Fibroblast of skin of right quadriceps (primary cell): ENCODE measurements at regions not wholly inside any gene's neighbourhood (a gene's known extent, or its start where the extent isn't known, plus 50 kb on each side); places are given as distances from the start of the nearest gene placed in this dataset.

Source experiments
- DNase-seq: peaks from one replicate; pipeline ENCODE4 v3.0.0-alpha.2; 2013

DNA sequence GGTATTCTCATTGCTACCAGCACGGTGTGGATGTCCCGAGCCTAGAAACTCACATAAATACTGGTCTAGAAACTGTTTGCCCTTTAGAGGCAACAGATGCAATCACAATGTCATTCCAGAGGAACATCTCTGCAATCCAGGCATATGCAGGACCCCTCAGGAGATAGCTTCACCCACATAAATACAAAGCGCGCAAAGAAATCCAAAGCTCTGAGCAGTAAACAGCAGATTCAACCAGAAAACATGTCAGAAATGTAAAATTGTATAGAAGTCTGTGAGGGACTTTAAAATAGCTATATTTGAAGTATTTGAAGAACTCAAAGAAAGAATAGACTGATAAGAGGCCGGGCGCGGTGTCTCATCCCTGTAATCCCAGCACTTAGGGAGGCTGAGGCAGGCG lies 291.7 kb downstream of the FAM43A start:
- no peak for DNase-seq

DNA sequence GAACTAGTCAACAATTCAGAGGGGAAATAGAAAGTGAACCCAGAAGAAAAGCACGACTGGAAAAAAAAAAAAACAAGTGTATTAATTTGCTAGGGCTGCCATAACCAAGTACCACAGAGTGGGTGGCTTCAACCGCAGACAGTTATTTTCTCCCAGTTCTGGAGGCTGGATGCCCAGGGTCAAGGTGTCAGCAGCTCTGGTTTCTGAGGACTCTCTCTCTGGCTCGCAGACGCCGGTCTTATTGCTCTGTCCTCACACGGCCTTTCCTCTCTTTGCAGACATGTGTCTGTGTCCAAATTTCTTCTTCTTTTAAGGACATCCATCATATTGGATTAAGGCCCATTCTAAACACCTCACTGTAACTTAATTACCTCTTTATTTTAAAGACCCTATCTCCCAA lies 291.8 kb downstream of the XXYLT1 start:
- DNase-seq, result no peak

DNA sequence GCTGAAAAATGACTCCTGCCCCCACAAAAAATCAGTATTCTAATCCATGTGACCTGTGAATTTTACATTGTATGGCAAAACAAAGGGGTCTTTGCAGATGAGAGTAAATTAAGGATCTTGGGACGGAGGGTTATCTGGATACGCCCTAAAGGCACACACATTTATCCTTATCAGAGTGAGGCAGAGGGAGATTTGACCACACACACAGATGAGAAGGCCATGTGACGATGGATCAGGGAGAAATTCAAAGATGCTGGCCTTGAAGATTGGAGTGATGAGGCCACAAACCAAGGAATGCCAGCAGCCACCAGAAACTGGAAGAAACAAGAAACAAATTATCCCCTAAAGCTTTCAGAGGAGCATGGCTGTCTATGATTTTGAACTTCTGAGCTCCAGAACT lies 288.5 kb downstream of the XXYLT1 start:
- no peak for DNase-seq

DNA sequence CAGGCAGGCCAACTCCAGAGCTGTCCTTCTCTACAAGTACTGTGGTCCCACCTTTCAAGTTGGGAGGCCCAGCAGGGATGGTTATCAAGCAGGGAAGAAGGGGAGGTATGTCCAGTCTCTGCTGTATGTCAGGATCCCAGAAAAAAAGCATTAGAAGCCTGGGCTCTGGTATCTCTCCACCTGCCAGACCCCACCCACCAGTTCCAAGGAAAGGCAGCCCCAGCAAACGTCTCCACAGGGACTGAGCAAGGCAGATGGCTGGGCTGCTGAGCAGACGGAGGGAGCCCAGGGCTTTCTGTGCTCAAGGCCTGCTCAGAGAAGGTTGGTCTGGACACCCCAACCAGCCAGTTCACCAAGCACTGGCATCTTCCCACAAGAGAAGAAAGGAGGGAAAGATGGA lies 287.8 kb downstream of the XXYLT1 start:
- DNase-seq, result no peak

DNA sequence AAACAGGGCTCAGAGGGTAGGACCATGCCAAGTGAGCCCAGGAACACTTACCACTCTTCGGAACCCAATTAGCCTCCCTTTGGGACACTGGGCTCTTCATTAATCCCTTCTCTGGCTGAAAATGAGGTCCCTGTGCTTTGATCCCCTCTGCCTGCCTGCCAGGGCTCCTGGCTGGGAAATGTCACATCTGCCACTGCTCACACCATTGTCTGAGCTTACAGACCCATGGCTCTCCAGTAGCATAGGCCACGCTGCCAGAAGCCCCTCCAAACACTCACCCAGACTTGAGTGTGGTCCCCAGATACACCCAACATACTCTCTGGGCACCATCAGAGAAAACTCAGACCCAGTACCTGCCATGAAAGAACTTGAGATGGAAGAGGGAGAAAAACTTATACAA lies 287.3 kb downstream of the XXYLT1 start:
- no peak for DNase-seq

DNA sequence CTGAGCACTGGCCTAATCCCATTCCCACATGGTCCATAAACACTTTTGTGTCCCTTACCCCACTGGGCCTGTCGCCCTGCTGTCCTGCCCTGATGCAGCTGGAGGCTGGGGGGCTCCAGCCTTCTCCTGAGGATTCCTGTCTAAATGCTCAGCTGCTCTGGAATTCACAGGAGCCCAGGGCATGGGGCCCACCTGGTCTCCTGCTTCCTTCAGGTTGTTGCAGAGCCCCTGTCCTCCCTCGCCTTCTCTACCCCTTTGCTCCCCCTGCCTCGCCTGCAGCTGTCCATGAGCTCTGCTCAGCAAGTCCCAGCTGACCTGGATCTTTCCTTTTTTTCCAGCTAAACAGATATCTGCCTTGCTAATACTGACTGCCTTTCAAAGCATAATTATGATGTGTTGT lies 286.9 kb downstream of the XXYLT1 start:
- no peak for DNase-seq

DNA sequence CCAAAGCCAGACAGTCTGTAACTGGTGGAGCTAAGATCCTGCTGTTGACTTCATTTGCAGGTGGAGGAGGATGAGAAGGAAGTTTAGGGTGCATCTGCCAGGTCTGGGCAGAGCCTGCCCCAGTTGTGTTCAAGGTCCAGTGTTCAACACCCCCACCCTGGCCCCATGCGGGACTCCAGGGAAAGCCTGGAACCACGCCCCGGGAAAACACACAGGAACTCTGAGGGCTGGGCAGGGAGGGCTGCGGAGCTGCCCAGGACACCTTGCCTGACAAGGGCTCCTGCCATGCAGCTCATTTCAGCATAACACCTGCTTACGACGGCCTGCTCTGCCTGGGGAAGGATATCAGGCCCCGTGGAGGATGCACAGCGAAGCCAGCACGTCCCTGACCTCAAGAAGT lies 286.3 kb downstream of the XXYLT1 start:
- DNase-seq, result no peak

DNA sequence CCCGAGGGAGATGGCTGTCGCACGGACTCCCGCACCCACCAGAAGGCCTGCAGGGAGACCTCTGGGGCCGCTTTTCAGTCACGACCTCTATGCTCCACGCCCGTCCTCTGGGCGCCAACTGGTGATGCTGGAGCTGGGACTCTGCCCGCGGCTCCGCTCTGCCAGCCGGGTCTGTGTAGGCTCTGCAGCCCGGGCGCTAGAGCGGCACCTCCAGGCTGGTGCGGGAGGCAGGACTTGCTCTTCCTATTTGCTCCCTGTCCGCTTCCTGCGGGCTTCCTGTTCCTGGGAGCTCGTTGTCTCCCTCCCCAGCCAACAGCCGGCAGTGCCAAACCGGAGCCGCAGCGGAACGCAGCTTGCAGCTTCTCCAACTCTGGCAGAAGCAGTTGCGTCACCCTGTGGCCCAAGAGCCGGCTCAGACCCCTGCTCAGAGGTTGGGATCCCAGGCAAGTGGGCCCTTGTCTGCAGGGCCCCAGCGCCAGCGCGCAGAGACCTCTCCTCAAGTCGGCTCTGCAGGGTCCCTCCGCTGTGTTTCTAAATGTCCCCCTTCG lies 285.9 kb downstream of the XXYLT1 start:
- peak; percentile 54 for DNase-seq

DNA sequence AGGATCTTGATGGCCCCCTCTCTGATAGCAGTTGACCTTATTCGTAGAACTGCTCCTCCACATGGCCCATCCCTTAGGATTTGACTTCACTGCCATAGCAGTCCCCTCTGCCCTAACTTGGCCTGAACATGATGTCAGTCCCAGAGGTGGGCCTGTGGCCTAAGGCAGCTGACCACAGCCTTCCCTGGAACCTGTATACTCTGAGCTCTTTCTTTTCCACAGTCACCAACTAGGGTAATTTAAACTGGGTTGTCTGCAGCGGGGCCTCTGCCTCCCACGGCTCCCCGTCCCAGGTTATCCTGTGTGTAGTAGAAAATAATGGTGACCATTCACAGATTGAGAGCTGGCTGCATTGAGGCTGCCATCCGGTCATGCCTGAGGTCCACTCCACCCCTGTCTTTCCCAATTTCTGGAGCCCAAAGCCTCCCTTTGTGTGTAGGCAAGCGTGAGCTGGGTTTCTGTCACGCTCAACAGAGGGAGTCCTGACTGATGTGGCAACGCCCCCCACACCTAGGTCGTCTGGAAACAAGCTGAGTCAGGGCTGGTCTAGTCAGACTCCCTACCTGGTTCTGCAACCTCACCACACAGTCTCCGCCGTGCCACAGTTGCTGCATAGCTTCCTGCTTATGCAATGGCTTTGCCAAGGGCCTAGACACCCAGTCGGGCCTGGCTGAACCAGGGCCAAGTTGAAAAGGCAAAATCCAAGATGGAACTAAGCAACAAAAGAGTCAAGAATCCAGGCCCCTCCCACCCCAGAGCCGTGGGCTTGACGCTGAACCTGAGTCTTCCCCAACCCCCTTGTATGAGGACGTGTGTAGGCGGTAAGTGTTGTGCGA lies 284.5 kb downstream of the XXYLT1 start:
- no peak for DNase-seq

DNA sequence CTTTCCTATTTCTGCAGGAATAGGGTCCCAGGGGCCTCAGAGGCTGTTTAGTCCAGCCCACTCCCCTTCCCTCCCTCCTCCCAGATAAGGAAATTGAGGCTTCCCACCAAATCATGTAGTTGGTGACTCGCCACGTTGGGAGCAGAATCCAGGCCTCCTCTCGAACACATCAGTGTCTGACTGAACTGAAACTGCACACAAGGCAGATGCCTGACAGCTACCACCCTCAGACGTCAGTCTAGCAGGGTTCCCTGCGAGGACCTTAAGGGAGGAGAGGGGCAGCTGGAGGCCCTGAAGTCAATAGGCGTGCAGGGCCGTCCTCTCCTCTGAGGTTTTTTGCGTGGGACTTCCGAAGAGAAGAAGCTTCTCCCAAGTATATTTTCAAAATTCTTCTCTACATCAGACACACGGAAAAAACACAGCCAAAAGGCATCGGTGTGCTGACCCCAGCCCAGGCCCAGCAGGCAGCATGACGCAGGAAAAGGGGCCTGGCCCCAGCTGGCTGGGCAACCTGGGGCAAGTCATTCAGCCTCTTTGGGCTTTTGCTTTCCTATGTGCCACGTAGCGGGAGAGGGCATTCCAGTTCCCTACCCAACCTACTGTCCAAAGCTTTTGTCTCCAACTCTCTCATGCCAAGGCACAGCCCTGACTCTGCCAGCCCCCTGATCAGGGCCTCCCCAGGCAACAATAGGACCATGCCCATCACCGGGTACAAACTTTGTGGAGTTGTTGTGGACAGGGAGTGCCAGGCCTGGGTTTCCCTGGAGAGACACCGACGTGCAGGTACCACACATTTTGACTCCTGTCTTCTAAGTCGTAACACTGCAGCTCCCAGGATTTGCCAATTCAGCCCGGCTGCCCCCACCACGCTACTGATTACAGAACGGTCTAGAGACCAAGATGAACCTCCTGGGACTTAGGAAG lies 283.1 kb downstream of the XXYLT1 start:
- no peak for DNase-seq

DNA sequence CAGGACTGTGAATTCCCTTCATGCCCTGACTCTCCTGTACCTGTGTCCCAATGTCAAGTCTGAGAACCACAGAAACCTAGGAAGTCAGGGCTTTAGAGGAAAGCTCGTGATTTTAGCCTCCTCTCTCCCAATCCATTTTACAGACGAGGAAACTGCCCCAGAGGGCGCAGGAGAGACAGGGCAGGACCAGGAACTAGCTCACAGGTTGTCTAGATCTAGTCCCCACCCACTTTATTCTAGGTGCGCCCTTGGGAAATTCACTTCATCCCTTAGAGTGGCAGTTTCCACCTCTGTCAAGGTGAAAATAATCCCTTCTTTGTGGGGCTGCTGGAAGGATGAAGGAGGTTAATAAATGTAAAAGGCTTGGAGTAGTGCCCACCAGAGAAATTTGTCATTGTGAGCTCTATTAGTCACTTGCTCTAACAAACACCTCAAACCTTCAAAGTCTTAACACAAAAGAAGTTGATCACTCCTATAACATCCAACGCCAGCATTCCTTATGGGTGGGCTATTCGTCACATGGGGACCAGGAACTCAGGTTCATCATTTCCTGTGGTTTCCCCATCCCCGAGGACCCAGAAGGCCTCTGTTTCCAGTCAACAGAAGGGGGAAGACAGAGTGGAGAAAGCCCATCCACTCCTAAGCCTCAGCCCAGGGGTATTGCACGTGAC lies 282.3 kb downstream of the XXYLT1 start:
- DNase-seq, result no peak

DNA sequence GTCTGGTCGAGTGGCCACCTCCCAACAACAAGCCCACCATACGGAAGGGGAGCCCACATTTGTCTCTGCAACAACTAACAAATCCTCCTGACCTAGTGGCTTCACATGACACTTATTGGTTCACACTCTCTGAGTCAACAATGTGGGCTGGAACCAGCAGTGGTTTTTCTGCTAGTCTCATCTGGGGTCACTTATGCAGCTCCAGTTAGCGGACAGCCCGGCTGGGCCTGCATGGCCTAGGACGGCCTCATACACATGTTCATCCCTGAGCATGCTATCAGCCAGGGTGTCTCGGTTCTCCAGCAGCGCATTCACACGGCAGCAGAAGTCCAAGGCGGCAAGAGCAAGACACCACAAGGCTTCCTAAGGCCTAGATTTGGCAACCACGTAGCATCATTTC lies 281.7 kb downstream of the XXYLT1 start:
- no peak for DNase-seq

DNA sequence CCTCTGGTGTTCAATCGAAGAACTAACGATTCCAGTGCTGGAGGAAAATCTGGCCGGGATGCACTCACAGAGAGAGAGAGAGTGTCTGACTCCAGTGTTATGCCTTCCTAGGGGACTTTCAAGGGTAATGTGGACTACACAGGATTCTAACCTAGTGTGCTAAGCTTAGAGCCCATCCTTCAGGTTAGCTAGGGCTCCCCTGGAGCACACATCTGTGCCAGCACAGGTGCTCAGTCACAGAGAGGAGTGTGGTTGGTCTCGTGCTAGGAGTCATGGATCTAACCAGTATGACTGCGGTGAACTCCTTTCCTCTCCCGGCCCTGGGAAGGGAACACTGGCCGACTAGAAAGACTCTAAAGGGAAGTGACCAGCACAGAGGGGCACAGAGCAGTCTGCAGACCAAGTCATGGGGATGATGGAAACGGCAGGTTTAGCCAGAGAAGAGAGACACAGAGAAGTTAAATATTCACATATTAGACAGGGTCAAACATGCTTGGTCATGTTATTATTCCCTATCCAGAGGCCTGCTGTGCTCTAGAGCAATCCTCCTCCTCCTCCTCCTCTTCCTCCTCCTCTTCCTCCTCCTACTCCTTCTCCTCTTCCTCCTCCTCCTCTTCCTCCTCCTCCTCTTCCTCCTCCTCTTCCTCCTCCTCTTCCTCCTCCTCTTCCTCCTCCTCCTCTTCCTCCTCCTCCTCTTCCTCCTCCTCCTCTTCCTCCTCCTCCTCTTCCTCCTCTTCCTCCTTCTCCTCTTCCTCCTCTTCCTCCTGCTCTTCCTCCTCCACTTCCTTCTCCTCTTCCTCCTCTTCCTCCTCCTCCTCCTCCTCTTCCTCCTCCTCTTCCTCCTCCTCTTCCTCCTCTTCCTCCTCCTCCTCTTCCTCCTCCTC lies 280.3 kb downstream of the XXYLT1 start:
- DNase-seq, result no peak

DNA sequence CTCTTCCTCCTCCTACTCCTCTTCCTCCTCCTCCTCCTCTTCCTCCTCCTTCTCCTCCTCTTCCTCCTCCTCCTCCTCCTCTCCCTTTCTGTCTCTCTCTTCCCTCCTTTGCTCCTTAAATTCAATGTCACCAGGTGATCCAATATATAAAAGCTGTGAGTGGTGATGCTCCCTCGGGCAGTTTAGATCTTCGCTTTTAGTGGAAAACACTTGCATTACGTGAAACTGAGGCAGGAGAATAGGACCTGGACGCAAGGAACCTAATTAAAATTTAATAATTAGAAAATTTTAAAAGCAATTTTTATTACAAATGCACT lies 279.7 kb downstream of the XXYLT1 start:
- DNase-seq, result no peak

DNA sequence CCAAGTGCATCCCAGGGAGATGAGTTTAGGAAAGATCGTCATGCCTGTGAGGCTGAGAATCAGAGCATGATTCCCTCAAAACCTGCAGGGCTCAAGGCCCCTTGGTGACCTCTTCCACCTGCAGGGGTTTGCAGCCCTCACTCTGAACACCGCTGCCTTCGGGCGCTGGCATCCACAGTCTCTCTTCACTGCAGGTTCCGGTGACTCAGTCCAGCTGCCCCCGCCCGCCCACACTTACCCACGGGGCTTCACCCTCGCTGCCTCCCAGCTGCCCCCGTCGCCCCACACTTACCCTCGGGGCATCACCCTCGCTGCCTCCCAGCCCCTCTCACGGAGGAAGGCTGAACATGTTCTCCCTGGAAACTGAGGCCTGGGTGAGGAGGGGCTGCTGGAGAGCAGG lies 277.1 kb downstream of the XXYLT1 start:
- no peak for DNase-seq

DNA sequence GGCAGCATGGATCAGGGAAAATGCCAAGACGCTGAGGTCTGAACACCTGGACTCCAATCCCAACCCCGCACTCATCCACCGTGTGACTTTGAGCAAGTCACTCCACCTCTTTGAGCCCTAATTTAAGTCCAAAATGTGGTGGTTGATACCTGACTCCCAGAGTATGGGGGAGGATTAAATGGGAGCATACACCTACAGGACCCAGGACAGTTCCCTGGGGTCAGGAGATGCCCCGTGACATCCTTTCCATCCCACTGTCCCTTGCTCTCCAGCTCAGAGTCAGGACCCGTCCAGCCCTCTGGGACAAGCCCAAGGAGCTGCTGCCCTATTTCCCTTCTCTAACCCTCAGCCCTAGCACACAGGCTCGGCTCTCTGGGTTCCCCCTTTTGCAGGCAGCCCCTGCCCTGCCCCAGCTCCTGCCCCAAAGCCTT lies 276.4 kb downstream of the XXYLT1 start:
- DNase-seq, result no peak

DNA sequence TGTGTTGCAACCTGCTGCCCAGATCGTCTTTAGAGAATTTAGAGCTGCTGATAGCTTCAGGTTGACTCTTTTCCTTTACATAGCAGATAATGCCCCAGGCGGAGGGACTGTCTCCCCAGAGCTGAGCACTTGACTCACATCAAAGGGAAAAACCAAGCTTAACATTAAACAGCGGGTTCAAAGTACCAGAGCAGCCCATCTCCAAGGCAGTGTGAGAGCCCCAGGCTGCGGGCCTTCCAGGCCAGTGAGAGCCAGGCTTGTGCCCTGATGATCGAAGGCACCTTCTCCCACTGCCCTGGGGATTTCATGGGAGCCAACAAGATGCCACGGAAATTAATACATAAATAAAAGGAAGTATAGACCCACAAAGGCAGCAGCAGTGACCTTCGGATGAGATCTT lies 275.6 kb downstream of the XXYLT1 start:
- no peak for DNase-seq

DNA sequence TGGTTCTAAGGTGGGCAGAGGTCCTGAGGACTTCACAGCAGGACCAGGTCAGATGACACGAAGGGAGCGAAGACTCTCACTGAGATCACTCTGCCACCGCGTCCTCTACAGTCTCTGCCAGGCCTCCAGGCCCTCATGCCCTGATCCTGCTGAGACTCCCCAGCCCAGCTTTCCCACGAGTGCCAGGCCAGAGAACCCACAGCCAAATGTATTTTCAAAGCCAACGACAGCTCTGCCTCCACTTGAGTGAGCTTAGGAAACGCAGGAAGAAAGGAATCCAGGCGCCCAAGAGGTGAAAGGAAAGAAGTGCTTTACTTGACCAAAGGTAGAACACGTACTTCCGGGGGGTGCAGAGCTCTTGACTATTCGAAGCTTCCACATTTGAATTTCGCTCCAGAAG lies 275.0 kb downstream of the XXYLT1 start:
- no peak for DNase-seq

DNA sequence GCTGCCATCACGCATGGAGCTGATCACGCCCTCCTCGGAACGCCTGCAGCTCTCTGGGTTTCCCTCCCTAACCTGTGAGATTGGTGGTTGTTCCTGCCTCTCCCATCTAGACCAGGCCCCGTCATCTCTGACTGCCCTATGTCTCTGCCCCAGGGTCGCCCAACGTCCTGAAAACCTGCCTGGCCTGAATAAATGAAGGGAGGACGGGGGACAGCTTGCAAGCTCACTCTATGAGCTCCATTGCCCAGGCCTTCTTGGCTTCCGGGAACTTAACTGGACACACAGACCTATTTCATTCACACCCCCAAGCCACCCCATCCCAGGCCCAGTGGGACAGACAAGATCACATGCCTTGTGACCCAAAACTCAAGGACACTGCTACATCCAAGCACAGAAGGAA lies 274.2 kb downstream of the XXYLT1 start:
- no peak for DNase-seq

DNA sequence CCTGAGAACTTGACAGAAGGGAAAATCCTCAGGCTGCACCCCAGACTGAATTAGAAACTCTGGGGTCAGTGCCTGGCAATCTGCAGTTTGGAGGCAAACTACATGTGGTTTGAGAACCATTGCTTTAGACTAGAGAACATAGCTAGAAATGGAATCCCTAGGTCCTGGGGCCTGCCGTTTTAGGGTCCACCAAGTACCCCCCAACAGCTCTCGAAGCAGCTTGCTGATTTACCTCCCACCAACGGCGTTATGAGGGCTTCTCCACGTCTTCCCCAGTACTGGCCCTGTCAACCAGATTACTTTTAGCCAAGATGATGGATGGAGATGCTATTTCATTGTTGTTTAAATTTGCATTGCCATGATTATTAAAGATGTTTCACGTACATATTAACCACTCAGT lies 272.5 kb downstream of the XXYLT1 start:
- no peak for DNase-seq

DNA sequence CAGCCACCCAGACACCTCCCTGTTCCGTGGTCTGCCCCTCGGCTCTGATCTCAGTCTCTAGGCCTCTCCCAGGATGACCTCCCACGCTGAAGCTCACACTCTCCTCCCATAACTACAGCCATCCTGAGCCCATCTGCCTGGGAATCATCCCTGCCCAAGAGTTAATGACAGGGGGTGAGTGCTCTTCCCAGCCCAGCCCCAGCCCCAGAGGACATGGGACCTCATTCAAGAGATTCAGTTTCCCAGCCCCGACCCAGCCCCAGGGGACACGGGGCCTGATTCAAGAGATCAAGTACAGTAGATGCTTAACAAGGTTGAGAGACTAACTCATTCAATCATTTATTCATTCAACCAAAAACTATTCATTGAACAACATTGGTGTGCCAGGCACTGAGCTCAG lies 272.0 kb downstream of the XXYLT1 start:
- no peak for DNase-seq

DNA sequence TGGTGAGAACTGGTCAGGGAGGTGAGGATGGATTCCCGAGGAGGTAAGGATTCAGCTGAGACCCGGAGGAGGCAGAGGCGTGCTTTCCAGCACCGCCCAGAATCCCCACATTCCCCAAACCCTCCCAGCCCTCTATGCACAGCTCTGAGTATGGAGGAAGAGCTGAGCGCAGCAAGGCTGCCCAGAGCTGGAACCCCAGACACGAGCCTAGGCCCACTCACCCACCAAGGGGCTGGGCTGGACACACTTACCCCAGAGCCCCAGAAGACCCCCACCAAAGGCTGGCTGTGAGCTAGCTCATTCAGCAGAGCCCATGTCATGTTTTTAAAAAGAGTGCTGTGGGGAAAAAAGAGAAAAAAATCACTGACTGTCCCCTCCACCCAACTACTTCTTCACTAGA lies 271.5 kb downstream of the XXYLT1 start:
- DNase-seq, result no peak
